Stimulated activated CD8-positive, alpha-beta memory T cell treated with anti-CD3 and anti-CD28 coated beads, Interleukin-7, amount 100 ng/mL, for 4 hours (primary cell): ENCODE measurements at regions not wholly inside any gene's neighbourhood (a gene's known extent, or its start where the extent isn't known, plus 50 kb on each side); places are given as distances from the start of the nearest gene placed in this dataset.

ENCODE experiments used
- DNase-seq, 2 donors: peaks; one replicate each; pipeline ENCODE4 v3.0.0-alpha.2; 2020; ENCODE audit warnings: low read depth in 2 of 2

- no peak for DNase-seq
These were observed 976.6 kb downstream of the FAM181B start for GRCh38 chr11:81756864-81757595.

DNA sequence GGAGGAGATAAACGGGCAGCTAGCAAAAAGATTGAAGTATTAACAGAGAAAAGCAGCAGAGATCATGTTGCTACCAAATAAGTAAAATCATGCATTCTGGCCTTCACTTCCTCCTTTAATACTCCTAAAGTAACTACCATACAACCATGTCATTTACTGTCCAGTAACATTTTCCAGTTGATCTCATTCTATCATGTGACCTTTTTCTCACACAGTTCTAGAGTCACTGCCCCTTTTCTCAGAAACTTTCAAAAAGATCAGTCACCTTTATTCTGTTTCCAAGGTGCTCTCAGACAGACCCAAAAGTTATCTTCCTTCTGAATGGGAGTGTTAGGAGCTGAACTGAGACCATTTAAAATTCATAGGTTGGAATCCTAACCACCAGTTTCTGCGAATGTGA lies 984.4 kb downstream of the FAM181B start:
- DNase-seq: no peak

DNA sequence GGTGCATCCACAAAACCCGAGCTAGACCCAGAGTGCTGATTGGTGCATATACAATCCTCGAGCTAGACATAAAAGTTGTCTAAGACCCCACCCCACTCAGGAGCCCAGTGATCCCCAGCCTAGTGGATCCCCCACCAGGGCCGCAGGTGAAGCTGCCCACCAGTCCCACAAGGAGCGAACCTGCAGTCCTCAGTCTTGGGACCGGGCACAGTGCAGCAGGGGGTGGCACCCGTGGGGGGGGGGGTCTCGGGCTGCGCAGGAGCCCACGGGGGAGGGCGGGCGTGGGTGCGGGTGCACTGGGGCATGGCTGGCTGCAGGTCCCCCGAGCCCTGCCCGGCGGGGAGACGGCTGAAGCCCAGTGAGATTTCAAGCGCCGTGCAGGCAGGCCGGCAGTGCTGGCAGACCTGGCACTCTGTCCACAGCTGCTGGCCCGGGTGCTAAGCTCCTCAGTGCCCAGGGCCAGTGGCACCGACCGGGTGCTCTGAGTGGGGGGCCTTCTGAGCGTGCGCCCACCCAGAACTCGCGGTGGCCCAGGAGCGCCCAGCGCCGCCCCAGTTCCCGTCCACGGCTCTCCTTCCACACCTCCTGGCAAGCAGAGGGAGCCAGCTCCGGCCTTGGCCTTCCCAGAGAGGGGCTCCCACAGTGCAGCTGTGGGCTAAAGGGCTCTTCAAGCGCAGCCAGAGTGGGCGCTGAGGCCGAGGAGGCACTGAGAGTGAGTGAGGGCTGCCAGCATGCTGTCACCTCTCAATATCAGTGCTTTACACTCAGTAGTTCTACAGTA lies 989.1 kb downstream of the FAM181B start:
- no peak for DNase-seq

GRCh38 chr11:81725701-81726100 lies 1008.0 kb downstream of the FAM181B start:
- DNase-seq: no peak

DNA sequence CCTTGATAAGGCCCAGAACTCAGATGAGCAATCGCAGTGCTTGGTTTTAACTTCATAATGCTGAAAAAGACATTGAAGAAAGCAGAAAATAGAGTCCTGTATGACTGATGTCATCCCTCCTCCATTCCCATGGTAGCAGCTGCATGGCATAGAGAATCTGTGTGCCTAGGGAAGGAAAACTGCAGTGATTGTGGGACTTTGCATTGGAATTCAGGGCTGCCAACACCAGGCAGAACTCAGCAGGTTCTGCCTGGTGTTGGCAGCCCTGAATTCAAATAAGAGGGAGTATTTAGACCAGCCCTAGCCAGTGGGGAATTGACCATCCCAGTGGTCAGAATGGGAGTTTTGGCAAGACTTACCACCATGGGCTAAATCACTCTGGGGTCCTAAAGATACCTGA lies 1016.0 kb downstream of the FAM181B start:
- DNase-seq: no peak

- no peak for DNase-seq
These were observed 1025.8 kb downstream of the FAM181B start for GRCh38 chr11:81707881-81708280.

DNA sequence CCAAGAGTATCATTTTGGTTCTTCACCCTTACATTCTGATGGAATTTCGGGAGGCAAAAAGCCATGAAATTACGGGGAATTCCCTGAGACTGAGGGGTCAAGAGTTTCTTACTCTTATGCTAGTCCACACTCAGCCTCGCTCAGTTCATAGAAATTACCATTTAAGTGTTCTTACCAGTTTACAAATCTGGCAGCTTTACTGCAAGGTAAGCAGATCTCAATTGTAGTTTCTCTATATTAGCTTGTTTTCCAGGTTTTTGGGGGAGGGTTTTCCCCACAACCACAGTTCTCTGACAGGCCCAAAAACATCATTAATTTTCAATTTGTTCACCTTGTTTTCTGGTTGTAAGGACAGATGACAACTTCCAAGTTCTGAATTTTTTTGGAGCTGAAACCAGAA lies 1028.4 kb downstream of the FAM181B start:
- no peak for DNase-seq

DNA sequence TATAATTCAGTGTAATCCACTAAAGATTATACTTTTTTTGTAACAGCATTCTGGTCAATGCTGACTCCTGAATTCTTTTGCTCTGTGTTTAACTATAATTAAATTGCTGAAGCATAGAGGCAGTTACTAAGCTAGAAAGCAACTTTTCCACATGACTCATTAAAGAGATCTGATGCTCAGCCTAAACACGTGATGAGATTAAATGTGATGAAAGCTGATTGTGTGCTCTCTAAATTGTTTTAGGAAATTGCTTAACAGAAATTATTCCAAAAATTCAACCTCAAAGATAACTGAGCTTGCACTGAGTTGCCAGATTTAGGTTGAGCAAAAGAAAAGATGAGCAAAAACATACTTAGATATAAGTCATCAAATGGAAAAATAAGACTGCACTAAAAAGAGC lies 1033.6 kb downstream of the FAM181B start:
- no peak for DNase-seq

- DNase-seq: no peak
These were observed 1046.6 kb downstream of the FAM181B start for GRCh38 chr11:81687057-81687456.

- DNase-seq: no peak
These were observed 1059.5 kb downstream of the FAM181B start for GRCh38 chr11:81674211-81674610.

GRCh38 chr11:81673001-81673400 lies 1060.7 kb downstream of the FAM181B start:
- DNase-seq: no peak

DNA sequence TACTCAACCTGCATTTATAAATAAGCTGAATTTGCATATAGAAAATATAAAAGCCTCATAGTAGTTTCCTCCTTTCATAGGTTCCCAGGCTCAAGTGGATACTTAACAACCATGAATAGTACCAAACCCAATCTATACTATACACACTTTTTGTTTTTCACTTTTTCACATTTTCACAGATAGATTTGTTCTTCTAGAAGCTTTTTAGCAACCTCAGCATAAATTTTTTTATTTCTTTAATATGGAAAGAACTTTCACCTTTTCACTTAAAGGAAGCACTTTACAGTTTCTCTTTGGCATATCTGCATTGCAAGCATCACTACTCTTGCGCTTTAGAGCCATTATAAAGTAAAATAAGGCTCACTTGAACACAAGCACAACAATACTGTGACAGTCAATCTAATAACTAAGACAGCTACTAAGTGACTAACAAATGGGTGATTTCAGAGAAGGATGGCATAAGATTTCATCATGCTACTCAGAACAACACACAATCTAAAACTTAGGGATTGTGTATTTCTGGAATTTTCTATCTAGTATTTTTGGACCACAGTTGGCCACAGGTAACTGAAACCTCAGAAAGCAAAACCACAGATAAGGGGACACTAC lies 1063.6 kb downstream of the FAM181B start:
- DNase-seq: no peak

DNA sequence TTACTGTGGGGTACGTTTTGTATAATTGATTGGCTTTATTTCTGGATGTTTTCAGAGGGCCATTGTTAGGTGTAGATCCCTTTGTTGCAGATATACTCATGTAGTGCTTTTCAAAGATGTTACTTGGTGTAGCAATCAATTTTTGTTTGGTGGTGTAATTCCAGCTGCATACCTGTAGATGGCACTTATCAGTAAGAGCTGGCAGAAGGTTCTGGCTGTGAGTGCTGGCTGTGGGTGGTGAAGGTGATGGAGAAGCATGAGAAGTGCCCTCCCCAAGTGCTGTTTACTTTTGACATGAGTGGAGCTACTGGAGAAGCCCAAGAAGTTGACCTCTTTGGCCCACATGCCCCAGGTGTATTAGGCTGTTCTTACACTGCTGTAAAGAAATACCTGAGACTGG lies 1074.9 kb downstream of the FAM181B start:
- DNase-seq: no peak

DNA sequence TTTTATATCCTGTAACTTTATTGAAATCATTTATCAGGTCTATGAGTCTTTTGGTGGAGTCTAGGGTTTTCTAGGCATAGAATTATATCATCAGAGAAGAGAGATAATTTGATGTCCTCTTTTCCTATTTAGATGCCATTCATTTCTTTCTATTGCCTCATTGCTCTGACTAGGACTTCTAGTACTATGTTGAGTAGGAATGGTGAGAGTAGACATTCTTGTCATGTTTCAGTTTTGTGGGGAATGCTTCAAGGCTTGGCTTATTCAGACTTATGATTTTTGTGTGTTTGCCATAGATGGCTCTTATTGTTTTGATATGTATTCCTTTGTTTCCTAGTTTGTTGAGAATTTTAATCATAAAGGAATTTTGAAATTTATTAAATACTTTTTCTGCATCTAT lies 1078.3 kb downstream of the FAM181B start:
- no peak for DNase-seq

- DNase-seq: no peak
These were observed 1086.3 kb downstream of the FAM181B start for GRCh38 chr11:81647374-81647773.

DNA sequence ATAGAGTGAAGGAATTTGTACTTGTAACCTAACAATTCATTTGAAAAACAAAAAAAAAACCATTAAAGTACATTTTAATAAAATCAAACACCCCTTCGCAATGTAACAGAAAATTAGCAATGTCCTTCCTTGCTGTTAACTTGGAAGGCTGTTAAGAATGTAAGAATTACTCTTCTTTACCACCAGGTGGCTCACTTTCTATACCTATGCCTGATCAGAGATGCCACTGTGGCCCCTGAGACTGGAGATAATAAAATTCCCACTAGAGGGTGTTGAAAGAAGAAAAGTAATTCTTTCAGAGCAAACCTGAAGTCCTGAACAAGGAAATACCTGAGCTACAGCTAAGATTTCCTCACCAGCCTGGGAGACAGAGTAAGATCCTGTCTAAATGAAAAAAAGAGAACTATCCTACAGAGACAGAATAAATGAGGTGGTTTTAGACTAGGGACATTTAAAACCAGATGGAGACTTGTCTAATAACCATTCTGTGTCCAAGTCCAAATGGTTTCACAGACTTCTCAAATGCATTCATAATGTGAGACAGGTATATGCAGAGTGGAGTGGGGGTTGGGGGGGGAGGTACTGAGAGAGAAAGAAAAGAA lies 1089.3 kb downstream of the FAM181B start:
- no peak for DNase-seq

DNA sequence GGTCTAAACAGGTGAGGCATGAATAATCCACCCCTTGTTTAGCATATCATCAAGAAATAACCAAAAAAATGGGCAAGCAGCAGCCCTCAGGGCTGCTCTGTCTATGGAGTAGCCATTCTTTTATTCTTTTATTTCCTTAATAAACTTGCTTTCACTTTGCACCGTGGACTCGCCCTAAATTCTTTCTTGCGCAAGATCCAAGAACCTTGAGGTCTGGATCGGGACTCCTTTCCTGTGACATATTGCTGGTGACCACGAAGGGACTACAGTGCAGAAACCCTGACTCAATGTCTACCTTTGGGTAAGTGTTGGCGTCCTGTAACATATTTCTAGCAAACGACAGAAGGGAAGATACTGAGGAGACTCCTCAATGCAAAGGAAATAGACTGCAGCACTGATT lies 1099.2 kb downstream of the FAM181B start:
- DNase-seq: no peak

DNA sequence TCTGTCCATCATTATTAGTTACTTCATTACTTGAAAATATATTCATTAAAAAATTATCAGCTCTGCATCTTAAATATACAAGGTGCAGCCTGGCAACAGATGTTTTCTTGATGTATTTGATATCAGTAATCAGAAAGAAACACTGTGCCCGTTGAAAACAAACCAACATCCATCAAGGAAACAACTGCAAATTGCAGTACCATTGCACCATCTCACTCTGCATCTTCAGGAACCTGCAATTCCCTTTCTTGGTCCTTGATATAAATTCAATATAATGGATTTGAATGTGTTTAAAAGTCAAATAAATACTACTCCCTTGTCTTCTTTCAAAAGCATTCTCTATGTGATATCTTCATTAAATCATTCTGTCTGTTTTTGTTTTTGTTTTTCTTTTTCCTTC lies 1131.2 kb downstream of the FAM181B start:
- DNase-seq: no peak

GRCh38 chr11:81596704-81597103 lies 1137.0 kb downstream of the FAM181B start:
- no peak for DNase-seq

GRCh38 chr11:81585390-81585933 lies 1148.2 kb downstream of the FAM181B start:
- no peak for DNase-seq

GRCh38 chr11:81579339-81579738 lies 1154.3 kb downstream of the FAM181B start:
- no peak for DNase-seq

DNA sequence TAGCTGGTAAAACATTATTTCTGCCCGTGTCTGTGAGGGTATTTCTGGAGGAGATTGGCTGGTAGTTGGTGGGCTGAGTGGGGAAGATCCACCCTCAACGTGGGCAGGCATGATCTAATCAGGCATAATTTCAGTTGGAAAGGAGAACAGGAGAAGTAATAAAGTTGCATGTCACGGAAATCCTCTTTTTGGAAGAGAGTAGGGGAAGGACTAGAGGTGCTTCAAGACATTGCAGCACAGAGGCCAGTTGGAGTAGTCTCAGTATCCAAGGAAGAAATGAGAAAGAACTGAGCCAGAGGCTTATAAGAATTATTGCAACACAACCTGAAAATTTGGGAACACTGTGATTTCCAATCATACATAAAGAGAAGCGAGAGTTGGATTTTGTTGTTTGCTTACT lies 1155.1 kb downstream of the FAM181B start:
- no peak for DNase-seq
